Embryonic facial prominence (tissue), 1 donor: ENCODE measurements at regions not wholly inside any gene's neighbourhood (a gene's known extent, or its start where the extent isn't known, plus 50 kb on each side); places are given as distances from the start of the nearest gene placed in this dataset.
"Not testable (repeated sequence)": the region's sequence is repeated elsewhere in the genome, so short reads cannot be mapped to it uniquely, and the experiment has no call there.

Source experiments
- DNase-seq: peaks from one replicate; pipeline ENCODE4 v3.0.0-alpha.2; 2016; ENCODE audit errors: extremely low spot score

DNA sequence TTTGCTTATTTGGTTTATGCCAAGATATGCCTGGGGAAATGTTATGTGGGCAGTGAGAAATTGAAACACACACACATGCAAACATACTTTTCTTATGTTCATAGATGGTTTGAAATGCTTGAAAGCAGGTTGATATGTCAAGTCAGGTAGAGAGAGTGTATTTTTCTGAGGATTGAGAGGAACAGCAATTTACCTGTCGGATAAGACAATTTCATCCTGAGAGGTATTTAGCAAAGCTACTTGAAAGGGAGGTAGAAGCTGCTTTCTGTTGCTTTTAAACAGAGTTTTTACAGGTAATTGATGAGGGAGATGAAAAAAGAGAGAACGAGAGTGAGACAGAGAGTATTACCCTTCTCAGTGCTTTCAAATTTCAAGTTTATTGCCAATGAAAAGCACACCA, 854.3 kb downstream of the CDH8 start:
- no peak for DNase-seq

DNA sequence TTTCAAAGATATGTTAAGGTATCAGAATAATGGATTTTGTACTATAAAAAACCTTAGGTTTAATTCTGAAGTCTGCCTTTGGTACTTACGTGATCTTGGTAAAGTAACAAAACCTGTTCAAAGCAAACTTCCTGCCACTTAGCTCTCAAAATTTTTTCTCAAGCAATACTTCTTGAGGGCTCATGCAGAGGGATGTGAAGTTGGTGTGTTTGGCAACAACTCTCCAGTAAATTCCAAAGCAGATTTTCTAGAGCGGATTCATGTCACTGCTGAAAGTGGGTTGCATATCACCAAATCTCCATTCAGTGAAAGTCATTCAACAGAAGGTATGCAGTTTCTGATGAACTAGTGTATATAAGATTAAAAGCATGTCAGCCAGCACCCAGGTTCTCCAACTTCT, 856.7 kb downstream of the CDH8 start:
- no peak for DNase-seq

DNA sequence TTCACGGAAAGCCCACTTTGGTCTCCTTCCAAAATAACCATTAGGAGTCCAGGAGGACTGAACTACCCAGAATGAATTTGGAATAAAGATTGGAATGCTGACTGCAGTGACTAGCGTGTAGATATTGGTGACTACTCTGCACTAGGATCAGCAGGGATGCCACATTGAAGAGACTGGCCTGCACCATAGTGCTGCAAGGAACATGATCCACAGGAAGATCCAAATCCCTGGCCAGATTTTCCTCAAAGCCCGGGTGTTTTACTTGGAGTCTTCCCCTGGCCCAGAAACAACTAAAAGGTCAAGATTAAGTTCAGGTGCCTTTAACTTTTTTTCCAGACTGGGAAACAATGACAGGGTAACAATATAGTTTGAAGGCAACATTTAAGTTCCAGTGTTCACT, 870.4 kb downstream of the CDH8 start:
- DNase-seq: no peak

DNA sequence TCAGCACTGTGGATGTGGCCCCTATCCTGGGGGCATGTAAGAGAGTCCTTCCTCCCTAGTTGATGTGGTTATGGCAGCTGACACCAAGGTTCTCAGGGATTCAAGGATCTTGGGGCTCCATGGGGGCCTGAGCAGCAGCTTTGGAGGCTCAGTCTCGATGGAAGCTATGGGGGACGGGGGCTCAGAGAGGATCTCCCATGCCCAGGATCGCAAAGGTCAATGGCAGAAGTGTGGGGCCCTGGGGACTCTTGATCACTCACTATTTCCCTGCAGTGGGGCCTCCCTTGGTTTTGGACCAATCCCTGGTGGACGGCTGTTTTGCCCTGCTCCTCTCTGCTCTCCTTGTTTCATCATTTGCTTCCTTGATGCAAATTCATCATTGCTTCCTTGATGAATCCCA, 885.9 kb downstream of the CDH8 start:
- DNase-seq: no peak

DNA sequence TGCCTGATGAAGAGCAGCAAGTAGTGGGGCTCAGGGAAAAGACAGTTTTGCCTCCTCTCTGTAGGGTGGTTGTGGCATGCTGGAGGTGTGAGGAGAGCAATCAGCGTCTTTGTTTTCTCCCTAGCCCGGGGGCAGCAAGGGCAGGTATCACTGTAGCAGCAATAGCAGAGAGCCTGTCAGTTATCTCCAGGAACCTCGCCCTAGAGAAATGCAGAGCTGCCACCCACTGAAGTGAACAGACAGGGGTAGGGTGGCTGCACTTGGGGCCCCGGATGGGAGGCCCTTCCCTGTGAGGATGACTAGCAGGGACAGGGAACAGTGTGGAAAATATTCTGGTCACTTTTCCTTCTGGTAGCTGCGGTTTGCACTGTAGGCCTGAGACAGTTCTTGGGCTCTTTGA, 886.5 kb downstream of the CDH8 start:
- no peak for DNase-seq

DNA sequence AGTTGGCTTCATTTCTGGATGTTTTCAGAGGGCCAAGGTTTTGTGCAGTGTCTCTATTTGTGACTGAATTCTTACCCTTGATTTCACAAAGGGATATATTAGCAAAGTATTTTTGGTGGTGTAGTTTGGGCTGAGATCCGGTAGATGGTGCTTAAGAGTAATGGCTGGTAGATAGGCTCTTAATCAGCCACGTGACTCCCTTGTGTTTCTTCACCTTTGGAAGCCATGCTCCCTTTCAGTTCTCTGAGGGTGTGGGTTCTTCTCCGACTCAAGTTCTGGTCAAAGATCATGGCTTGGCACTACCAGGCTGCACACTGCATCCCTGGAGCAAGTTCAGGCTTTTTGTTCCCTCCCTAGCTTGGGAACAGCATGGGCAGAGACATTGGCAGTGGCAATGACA, 887.3 kb downstream of the CDH8 start:
- no peak for DNase-seq

DNA sequence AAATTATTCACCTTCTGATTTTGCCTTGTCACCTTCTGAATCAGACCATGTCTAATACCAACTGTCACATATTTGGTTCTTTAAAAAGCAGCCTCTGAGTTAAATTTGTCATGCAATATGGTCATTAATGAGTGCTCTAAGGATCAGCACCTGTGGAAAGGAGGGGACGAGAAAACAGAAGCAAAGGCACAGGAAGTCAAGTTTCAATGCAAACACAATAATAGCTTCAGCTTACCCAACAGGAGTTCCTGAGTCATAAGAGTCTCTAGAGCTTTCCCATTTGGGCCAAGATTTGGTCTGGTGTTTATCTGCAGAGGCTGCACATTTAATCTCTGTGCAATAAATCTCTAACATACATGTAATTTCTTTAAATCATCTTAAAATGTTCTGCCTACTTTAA, 889.8 kb downstream of the CDH8 start:
- DNase-seq: no peak

DNA sequence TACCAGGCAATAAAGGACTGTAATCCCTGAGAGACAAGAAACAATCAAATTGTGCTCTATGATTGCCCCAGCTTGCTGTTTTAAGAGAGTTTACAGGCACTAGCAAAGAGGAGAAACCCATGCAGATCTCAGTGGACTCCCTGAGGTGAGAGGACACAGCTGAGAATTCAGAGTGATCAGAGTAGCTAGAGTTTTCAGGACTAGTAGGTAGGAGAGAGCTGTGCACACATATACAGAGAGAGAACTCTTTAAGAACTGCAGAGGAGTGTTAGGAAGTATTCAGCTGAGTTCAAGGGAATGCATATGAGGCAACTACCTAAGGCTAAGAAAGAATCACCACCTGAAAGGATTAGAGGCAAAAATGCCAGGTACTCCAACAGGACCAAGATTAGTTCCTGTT, 904.8 kb downstream of the CDH8 start:
- DNase-seq: no peak

DNA sequence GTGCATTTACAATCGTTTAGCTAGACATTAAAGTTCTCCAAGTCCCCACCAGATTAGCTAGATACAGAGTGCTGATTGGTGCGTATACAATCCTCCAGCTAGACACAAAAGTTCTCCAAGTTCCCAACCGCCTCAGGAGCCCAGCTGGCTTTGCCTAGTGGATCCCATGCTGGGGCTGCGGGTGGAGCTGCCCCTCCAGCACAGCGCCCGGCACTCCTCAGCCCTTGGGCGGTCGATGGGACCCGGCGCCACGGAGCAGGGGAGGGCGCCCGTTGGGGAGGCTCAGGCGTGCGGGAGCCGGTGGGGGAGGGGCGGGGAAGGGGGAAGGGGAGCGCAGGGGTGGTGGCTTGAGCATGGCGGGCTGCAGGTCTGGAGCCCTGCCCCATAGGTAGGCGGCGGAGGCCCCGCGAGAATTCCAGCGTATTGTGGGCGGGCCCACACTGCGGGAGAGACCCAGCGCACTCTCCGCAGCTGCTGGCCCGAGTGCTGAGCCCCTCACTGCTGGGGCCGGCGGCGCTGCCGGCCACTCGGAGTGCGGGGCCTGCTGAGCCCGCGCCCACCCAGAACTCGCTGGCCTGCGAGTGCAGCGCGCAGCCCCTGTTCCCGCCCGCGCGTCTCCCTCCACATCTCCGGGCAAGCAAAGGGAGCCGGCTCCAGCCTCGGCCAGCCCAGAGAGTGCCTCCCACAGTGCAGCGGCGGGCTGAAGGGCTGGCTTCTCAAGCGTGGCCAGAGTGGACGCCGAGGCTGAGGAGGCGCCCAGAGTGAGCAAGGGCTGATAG, 907.5 kb downstream of the CDH8 start:
- no peak for DNase-seq

DNA sequence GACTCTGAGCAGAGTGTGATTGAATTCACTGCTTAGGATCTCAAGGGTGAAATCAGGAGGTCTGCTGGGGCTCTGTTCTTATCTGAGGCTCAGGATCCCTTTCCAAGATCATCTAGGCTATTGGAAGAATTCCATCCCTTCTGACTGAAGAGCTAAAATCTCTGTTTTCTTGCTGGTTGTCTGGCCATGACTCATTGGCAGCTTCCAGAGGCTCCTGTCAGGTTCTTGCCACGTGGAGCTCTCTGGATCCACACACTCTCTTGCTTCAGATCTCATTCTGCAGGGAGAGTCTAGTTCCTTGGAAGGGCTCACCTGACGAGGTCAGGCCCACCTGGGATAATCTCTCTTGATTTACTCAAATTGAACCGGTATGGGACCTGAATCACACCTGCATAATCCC, 930.7 kb downstream of the CDH8 start:
- DNase-seq: no peak

DNA sequence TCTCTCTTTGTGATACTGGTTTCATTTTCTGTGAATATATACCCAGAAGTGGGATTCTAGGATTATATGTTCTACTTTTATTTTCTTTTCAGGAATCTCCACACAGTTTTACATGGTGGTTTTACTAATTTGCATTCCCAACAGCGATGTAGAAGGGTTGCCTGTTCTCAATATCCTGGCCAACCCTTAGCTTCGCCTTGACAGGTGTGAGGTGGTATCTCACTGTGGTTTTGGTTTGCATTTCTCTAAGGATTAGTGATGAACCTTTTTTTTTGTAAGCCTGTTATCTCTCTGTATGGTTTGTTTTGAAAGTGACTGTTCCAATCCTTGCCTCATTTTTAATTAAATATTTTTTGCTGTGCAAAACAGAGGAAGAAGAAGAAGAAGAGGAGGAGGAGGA, 937.7 kb downstream of the CDH8 start:
- DNase-seq: no peak

DNA sequence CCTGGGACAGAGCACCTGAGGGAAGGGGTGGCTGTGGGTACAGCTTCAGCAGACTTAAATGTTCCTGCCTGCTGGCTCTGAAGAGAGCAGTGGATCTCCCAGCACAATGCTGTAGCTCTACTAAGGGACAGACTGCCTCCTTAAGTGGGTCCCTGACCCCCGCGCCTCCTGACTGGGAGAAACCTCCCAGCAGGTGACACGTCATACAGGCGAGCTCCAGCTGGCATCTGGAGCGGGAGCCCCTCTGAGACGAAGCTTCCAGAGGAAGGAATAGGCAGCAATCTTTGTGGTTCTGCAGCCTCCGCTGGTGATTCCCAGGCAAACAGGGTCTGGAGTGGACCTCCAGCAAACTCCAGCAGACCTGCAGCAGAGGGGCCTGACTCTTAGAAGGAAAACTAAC, 944.9 kb downstream of the CDH8 start:
- not testable (repeated sequence) for DNase-seq

DNA sequence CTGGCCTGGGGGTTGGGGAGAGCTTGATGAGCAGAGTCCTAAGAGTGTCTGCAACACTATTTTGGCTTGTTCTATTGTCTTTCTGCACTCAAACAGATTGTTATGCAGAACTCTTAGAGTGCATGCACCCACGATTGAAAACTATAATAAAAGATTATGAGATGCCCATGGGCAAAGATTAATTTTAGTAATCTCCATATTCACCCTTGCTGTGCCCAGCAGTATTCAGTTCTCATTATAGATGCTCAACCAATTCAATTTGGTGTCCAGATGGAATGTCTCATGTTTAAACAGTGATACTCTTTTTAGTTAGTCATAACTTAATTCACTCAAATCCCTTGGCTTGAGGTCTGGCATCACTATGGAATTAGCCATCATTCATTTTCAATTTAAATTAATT, 952.5 kb downstream of the CDH8 start:
- DNase-seq: no peak

DNA sequence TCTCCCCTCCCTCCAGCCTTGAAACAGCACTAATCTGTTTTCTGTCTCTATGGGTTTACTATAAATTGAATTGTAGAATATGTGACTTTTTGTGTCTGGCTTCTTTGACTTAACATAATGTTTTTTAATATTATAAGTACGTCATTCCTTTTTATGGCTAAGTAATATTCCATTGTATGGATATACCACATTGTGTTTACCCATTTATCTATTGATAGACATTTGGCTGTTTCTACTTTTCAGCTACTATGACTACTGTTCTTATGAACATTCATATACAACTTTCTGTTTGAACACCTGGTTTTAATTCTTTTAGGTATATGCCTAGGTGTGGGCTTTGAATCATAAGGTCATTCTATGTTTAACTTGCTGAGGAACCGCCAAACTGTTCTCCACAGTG, 961.9 kb downstream of the CDH8 start:
- no peak for DNase-seq

DNA sequence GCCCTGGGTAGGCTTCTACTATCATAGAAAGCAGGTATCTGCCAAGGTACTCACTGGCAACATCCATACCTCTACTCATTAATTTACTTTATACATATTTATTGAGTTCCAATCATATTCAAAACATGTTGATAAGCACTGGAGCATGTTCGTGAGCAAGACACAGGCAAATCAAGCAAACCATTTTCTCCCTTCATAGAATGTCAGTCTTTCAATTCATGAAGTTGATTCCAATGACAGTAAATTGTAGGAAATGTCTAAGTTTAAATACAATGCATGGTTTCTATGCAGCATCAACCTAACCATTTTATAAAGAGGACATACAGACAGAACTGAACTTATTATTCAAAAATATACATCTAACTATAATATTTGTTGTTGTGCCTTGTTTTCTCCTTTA, 978.6 kb downstream of the CDH8 start:
- DNase-seq: no peak

DNA sequence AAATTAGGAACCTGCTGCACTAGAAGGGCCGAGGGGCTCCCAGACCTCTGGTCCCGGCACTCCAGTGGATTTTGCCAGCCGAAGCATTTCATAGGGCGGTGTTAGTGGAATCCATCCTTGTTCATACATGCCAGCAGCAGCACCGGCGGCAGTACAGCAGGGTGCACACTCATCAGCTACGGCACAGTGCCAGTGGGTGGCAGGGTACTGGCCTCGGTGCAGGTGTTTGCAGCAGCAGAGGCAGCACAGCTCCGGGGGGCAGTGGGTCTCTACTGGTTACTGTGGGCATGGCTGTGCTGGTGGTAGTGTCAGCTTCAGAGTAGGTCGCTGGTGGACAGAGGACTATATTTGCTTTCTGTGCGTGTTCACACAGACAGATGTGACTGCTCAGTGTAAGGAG, 985.7 kb downstream of the CDH8 start:
- DNase-seq: no peak

DNA sequence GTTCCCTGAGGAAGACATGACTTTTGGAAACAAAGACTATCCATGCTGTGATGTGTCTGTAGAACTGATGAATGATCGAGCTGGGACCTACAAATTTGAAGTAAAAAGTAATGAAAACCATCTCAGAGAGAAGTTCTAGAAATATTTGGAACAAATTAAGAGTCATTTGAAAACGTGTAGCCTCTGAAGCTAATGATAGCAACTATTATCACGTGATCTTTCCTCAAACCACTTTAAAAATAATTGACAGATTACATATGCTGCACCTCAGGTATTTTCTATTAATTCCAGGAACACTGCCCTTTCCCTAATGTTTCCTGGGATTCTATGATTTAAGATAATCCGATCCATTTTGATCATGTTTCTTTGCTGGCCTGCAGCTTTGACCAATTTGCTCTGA, 990.3 kb downstream of the CDH8 start:
- no peak for DNase-seq

DNA sequence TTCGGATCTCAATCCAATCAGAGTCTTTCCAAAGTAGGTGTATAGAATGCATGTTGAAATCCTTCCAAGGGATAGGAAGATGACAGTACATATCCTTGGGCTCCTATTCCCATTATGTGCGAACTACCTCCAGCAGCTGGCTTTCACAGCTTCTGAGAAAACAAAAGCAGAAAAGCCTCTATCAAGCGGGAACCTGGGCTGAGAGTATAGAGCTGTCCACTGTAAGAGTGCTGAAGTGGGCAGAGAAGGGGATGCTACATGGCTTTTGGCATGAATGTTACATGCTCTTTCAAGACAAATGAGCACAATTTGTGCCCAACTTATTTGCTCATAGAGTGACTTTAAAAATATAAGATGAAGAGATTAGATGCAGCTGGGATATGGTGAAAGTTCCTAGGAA, 993.5 kb downstream of the CDH8 start:
- DNase-seq: peak; percentile 9

DNA sequence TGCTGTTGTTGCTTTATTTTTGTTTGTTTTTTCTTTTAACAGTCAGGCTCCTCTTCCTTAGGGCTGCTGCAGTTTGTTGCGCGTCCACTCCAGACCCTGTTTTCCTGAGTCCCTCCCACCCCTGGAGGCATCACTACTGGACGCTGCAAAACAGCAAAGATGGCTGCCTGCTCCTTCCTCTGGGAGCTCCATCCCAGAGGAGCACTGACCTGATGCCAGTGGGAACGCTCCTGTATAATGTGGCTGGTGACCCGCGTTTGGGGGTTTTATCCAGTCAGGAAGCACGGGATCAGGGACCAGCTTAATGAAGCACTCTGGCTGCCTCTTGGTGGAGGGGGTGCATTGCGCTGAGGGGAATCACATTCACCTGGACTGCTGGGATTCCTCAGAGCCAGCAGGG, 1005.6 kb downstream of the CDH8 start:
- no peak for DNase-seq

DNA sequence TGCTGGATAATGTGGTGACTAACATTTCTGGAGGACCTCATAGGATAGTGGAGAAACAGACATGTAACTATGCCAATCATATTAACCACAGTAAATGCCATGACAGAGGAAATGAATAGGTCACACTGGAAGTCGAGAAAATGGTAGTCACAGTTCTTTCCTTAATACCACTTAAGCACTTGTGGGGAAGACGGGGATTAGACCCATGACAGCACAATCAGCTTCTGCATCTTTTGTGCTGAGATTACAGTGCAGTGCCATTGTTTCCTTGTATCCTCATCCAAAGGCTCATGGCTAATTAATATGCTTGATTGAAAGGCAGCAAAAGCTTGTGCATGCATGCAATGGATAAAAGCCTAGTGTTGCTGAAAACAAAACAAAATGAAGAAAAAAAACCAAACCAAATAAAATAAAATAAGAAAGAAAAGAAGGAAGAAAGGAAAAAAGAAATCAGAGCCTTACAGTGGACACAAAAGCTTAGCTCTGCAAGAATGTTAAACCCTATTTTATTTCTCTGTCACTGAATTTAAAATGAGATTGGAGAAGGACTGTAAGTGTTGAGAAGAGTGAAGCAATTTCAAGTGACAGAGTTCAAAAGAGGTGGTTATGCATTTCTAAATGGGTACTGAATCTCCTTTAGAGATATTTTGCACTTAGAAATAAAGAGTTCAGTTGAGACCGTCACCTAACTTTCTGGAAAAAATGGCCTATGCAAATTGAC, 1011.9 kb downstream of the CDH8 start:
- DNase-seq: no peak

DNA sequence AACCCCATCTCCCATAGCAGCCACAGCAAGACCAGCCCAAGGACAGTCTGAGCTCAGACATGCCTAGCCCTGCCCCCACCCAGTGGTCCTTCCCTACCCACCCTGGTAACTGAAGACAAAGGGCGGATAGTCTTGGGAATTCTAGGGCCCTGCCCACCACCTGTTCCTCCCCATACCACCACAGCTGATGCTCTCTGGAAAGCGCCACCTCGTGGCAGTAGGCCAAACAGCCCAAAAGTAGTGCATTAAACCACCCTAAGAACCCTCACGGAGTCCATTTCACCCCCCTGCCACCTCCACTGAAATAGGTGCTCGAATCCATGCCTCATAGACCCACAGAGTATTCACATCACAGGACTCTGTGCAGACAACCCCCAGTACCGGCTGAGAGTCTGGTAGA, 1021.4 kb downstream of the CDH8 start:
- no peak for DNase-seq

DNA sequence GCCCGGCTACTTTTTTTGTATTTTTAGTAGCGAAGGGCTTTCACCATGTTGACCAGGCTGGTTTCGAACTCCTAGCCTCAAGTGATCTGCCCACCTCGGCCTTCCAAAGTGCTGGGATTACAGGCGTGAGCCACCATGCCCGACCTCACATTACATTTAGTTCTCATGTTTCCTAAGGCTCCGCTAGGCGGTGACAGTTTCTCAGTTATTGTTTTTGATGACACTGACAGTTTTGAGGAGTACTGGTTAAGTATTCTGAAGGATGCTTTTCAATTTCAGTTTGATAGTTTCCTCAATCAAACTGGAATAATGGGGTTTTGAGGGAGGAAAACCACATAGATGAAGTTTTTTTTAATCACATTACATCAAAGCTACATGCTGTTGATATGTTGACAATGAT, 1028.5 kb downstream of the CDH8 start:
- DNase-seq: no peak

DNA sequence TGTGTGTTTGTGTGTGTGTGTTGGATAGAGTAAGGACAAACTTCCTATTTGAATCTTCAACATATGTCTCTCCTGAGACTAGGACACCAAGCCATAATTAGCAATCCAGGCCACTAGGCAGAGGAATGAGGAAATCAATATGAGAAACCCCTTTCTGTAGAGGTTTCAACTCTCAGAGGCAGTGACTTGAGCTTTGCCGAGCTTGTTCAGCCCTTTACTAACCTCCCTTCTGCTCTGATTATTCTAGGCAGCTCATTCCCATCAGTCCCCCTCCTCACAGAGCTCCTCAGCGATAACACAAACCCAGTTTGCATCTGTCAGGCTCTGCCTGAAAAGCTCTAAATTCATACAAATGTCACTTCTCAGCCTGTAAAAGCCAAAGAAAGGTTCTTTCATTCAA, 1030.3 kb downstream of the CDH8 start:
- no peak for DNase-seq
